ENCODE measurements at regions not wholly inside any gene's neighbourhood (a gene's known extent, or its start where the extent isn't known, plus 50 kb on each side); places are given as distances from the start of the nearest gene placed in this dataset.

DNA sequence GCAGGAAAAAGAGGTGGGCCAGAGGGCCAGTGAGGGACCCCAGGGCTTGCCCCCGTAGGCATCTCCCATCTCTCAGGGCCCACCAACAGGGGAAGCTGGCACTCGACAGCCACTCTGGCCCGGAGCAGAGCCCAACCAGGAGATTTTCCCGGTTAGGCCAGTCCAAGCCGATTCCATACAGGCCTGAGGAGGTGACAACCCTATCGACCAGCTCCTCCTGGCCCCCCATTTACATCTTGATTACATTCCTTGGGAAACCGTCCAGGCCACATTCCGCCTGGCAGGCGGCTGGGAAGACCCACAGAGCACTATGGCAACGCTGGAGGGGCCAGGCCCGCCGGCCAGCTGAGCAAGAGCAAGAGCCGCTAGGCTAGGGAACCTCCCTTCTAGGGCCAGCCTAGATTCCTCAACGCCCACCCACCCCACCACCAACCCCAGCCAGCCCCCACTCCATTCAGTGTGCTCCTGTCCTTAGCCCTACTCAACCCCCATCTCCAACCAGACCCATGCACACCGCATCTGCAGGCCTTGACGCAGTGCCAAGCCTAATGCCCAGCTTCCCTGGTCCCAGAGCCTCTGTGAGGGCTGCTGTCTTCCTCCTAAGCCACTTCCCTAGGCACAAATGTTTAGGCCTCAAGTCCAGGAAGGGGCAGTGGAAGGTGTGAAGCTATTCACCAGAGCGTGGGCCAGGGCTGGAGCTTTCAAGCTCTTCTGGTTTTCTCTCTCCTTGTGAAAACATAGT, 161.2 kb downstream of the EFNB1 start:
- Histone ChIP-seq H3K4me3 (replicated peaks; ENCODE audit: insufficient read depth, low read length) (no peak overlapping the region), H3K27ac (replicated peaks) (no peak overlapping the region), H3K27me3 (ENCODE audit: insufficient read depth, poor library complexity, severe bottlenecking) (no peaks in the 10 kb centered on the region)
- DNase-seq (ENCODE audit: low read depth in 1 of 2, low spot score in 1 of 2), result no peak
- TF ChIP-seq GABPA (IDR thresholded peaks at IDR 0.05; ENCODE audit: low read depth), result no peak
- TF ChIP-seq, protein P1, sequence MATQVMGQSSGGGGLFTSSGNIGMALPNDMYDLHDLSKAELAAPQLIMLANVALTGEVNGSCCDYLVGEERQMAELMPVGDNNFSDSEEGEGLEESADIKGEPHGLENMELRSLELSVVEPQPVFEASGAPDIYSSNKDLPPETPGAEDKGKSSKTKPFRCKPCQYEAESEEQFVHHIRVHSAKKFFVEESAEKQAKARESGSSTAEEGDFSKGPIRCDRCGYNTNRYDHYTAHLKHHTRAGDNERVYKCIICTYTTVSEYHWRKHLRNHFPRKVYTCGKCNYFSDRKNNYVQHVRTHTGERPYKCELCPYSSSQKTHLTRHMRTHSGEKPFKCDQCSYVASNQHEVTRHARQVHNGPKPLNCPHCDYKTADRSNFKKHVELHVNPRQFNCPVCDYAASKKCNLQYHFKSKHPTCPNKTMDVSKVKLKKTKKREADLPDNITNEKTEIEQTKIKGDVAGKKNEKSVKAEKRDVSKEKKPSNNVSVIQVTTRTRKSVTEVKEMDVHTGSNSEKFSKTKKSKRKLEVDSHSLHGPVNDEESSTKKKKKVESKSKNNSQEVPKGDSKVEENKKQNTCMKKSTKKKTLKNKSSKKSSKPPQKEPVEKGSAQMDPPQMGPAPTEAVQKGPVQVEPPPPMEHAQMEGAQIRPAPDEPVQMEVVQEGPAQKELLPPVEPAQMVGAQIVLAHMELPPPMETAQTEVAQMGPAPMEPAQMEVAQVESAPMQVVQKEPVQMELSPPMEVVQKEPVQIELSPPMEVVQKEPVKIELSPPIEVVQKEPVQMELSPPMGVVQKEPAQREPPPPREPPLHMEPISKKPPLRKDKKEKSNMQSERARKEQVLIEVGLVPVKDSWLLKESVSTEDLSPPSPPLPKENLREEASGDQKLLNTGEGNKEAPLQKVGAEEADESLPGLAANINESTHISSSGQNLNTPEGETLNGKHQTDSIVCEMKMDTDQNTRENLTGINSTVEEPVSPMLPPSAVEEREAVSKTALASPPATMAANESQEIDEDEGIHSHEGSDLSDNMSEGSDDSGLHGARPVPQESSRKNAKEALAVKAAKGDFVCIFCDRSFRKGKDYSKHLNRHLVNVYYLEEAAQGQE (IDR thresholded peaks at IDR 0.05; ENCODE audit: insufficient replicate concordance, low read depth), result no peak
- no peak for TF ChIP-seq CTCF (IDR thresholded peaks at IDR 0.05; ENCODE audit: insufficient read depth, low read length)
- TF ChIP-seq POLR2AphosphoS5 (IDR thresholded peaks at IDR 0.05; ENCODE audit: low read depth), result no peak
- no peak for TF ChIP-seq SPI1 (IDR thresholded peaks at IDR 0.05; ENCODE audit: borderline replicate concordance, low read depth)

- Histone ChIP-seq H3K4me3 (replicated peaks; ENCODE audit: insufficient read depth, low read length) (no peak overlapping the region), H3K27ac (replicated peaks) (no peak overlapping the region), H3K27me3 (ENCODE audit: insufficient read depth, poor library complexity, severe bottlenecking) (no peaks in the 10 kb centered on the region)
- TF ChIP-seq SPI1 (IDR thresholded peaks at IDR 0.05; ENCODE audit: borderline replicate concordance, low read depth) (no peak), GABPA (IDR thresholded peaks at IDR 0.05; ENCODE audit: low read depth) (no peak), CTCF (IDR thresholded peaks at IDR 0.05; ENCODE audit: insufficient read depth, low read length) (no peak), POLR2AphosphoS5 (IDR thresholded peaks at IDR 0.05; ENCODE audit: low read depth) (no peak)
- TF ChIP-seq, protein P1 (IDR thresholded peaks at IDR 0.05; ENCODE audit: insufficient replicate concordance, low read depth), result no peak
- no peak for DNase-seq (ENCODE audit: low read depth in 1 of 2, low spot score in 1 of 2)
Observed at GRCh38 chrX:68989456-68989855, 160.6 kb downstream of the EFNB1 start.

DNA sequence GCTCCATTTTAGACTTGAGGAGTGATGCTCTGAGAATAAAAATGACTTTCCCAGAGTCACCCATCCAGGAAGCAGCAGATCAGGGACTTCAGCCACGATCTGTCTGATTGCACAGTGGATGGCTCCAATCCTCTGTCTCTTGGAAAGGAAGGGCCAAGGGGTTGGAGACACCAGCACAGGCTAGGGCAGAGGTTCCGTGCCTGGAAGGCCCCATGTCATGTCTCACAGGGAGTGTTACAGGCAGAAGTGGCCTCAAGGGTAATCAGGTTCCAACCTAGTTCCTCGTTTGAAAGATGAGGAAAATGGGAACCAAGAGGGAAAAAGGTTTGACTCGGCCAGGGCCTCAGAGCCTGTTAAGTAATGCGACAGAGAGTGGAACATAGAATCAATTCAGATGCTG, 160.0 kb downstream of the EFNB1 start:
- TF ChIP-seq SPI1 (IDR thresholded peaks at IDR 0.05; ENCODE audit: borderline replicate concordance, low read depth), result no peak
- no peak for TF ChIP-seq POLR2AphosphoS5 (IDR thresholded peaks at IDR 0.05; ENCODE audit: low read depth)
- no peak for TF ChIP-seq CTCF (IDR thresholded peaks at IDR 0.05; ENCODE audit: insufficient read depth, low read length)
- no peak for TF ChIP-seq GABPA (IDR thresholded peaks at IDR 0.05; ENCODE audit: low read depth)
- TF ChIP-seq, protein P1 (IDR thresholded peaks at IDR 0.05; ENCODE audit: insufficient replicate concordance, low read depth), result no peak
- no peak overlapping the region for H3K27ac ChIP-seq (replicated peaks)
- DNase-seq (ENCODE audit: low read depth in 1 of 2, low spot score in 1 of 2), result no peak
- no peaks in the 10 kb centered on the region for H3K27me3 ChIP-seq (ENCODE audit: insufficient read depth, poor library complexity, severe bottlenecking)
- no peak overlapping the region for H3K4me3 ChIP-seq (replicated peaks; ENCODE audit: insufficient read depth, low read length)

All from HL-60 (cell line).